ENCODE measurements at regions not wholly inside any gene's neighbourhood (a gene's known extent, or its start where the extent isn't known, plus 50 kb on each side); places are given as distances from the start of the nearest gene placed in this dataset.
"Not testable (repeated sequence)": the region's sequence is repeated elsewhere in the genome, so short reads cannot be mapped to it uniquely, and the experiment has no call there.

GRCh38 chr1:65079941-65080340 is 68.1 kb upstream of the AK4 start:
- DNase-seq (ENCODE audit: low spot score), result no peak
- no peak overlapping the region for H3K4me3 ChIP-seq
- no peak for TF ChIP-seq CTCF (IDR thresholded peaks at IDR 0.05)
- H3K27ac ChIP-seq, result no peak overlapping the region

- H3K27ac ChIP-seq, result no peak overlapping the region
- H3K4me3 ChIP-seq, result no peak overlapping the region
- no peak for DNase-seq (ENCODE audit: low spot score)
- TF ChIP-seq CTCF (IDR thresholded peaks at IDR 0.05), result no peak
These were observed 65.5 kb upstream of the AK4 start for GRCh38 chr1:65082346-65083040.

- no peak for TF ChIP-seq CTCF (IDR thresholded peaks at IDR 0.05)
- no peak for DNase-seq (ENCODE audit: low spot score)
- H3K4me3 ChIP-seq, result no peak overlapping the region
- no peak overlapping the region for H3K27ac ChIP-seq
These were observed 64.6 kb upstream of the AK4 start for GRCh38 chr1:65083263-65083896.

- no peak overlapping the region for H3K4me3 ChIP-seq
- H3K27ac ChIP-seq, result no peak overlapping the region
- TF ChIP-seq CTCF (IDR thresholded peaks at IDR 0.05), result no peak
- DNase-seq (ENCODE audit: low spot score), result no peak
These were observed 63.9 kb upstream of the AK4 start for GRCh38 chr1:65084066-65084465.

GRCh38 chr1:65087519-65087918 is 60.5 kb upstream of the AK4 start:
- not testable (repeated sequence) for H3K4me3 ChIP-seq; H3K27ac ChIP-seq; DNase-seq (ENCODE audit: low spot score)

GRCh38 chr1:65090406-65090805 is 57.6 kb upstream of the AK4 start:
- no peak overlapping the region for H3K4me3 ChIP-seq
- no peak overlapping the region for H3K27ac ChIP-seq
- no peak for TF ChIP-seq CTCF (IDR thresholded peaks at IDR 0.05)
- DNase-seq (ENCODE audit: low spot score), result no peak

GRCh38 chr1:65092691-65093090 is 55.3 kb upstream of the AK4 start:
- Histone ChIP-seq H3K27ac (no peak overlapping the region), H3K4me3 (no peak overlapping the region)
- no peak for TF ChIP-seq CTCF (IDR thresholded peaks at IDR 0.05)
- DNase-seq (ENCODE audit: low spot score), result no peak
